H1 (cell line): ENCODE measurements at regions not wholly inside any gene's neighbourhood (a gene's known extent, or its start where the extent isn't known, plus 50 kb on each side); places are given as distances from the start of the nearest gene placed in this dataset.

Experiments
- CTCF ChIA-PET: fragments of 300-600 bp; sonication (Branson Sonifier 250); formaldehyde crosslinking; loops from one replicate; lab custom pipeline; 2021; ENCODE audit not compliant: partially characterized antibody; lab: Charles Lee
- POLR2A ChIA-PET: fragments of 300-600 bp; sonication (Branson Sonifier 250); formaldehyde crosslinking; loops from one replicate; lab custom pipeline; 2021; ENCODE audit warnings: inconsistent platforms; ENCODE audit not compliant: partially characterized antibody; lab: Charles Lee
- DNase-seq, 2 experiments: peaks; one replicate each; pipeline versions ENCODE4 v3.0.0 to v3.0.0-alpha.2; 2010 to 2022; ENCODE audit warnings: low spot score in 2 of 2, low read depth in 1 of 2, mixed read lengths in 1 of 2
- FAIRE-seq: peaks from 2 replicates; lab custom pipeline; 2011; peaks lifted over from hg19 to GRCh38; lab: Jason Lieb, UNC
- H2AFZ ChIP-seq: 2 replicates; pipeline ENCODE4 v1.8.1; 2012; ENCODE audit warnings: low read length, inconsistent platforms
- H2AK5ac ChIP-seq: 2 replicates; pipeline ENCODE4 v1.6.1; 2013; ENCODE audit warnings: low read depth, low read length
- H2BK120ac ChIP-seq: replicated peaks from 2 replicates; pipeline ENCODE3; 2013; ENCODE audit warnings: low read depth, low read length, inconsistent platforms
- H2BK12ac ChIP-seq: 2 replicates; pipeline ENCODE4 v1.6.1; 2013; ENCODE audit warnings: low read depth, low read length
- H2BK15ac ChIP-seq: 2 replicates; pipeline ENCODE4 v1.6.1; 2013; ENCODE audit warnings: low read length
- H2BK20ac ChIP-seq: 2 replicates; pipeline ENCODE4 v1.6.1; 2013; ENCODE audit warnings: low read length
- H2BK5ac ChIP-seq: 2 replicates; pipeline ENCODE4 v1.6.1; 2013; ENCODE audit warnings: low read depth, low read length
- H3K14ac ChIP-seq: 2 replicates; pipeline ENCODE4 v1.6.1; 2013; ENCODE audit warnings: inconsistent platforms; ENCODE audit not compliant: insufficient read length
- H3K18ac ChIP-seq: 2 replicates; pipeline ENCODE4 v1.6.1; 2013; ENCODE audit warnings: low read length; ENCODE audit errors: extremely low read depth
- H3K23ac ChIP-seq: 2 replicates; pipeline ENCODE4 v1.6.1; 2013; ENCODE audit warnings: inconsistent platforms; ENCODE audit not compliant: insufficient read length
- H3K23me2 ChIP-seq: 2 replicates; pipeline ENCODE4 v1.6.1; 2013; ENCODE audit warnings: low read depth, low read length
- H3K27ac ChIP-seq: 2 replicates; pipeline ENCODE4 v1.6.1; 2011; ENCODE audit warnings: low read depth, low read length, inconsistent platforms
- H3K27me3 ChIP-seq, 4 experiments: replicated peaks in 1 of 4; 1 replicate in 1 of 4; 2 replicates in 3 of 4; pipeline versions ENCODE4 v1.6.1 to v1.8.1; 2011 to 2013; ENCODE audit warnings: low read length in 3 of 4, mild to moderate bottlenecking in 3 of 4, inconsistent platforms in 2 of 4, mixed read lengths in 2 of 4, moderate library complexity in 1 of 4; ENCODE audit not compliant: control insufficient read depth in 3 of 4, insufficient read depth in 3 of 4; ENCODE audit errors: extremely low read depth in 1 of 4
- H3K36me3 ChIP-seq, 4 experiments: 2 replicates each; pipeline versions ENCODE4 v1.6.1 to v1.8.1; 2011 to 2013; ENCODE audit warnings: mild to moderate bottlenecking in 4 of 4, low read length in 3 of 4, moderate library complexity in 2 of 4, control low read depth in 1 of 4, inconsistent platforms in 1 of 4; ENCODE audit not compliant: insufficient read depth in 4 of 4, control insufficient read depth in 2 of 4
- H3K4ac ChIP-seq: replicated peaks from 2 replicates; pipeline ENCODE3; 2013; ENCODE audit warnings: low read length, low read depth, mixed read lengths, inconsistent platforms; ENCODE audit not compliant: insufficient read length
- H3K4me1 ChIP-seq, 4 experiments: replicated peaks in 1 of 4; 1 replicate in 1 of 4; 2 replicates in 3 of 4; pipeline versions ENCODE4 v1.6.1 to v1.8.1; 2011 to 2013; ENCODE audit warnings: low read length in 3 of 4, inconsistent platforms in 2 of 4, mixed read lengths in 1 of 4; ENCODE audit not compliant: insufficient read depth in 4 of 4, control insufficient read depth in 3 of 4
- H3K4me2 ChIP-seq, 2 experiments: 2 replicates each; pipeline versions ENCODE4 v1.6.1 to v1.8.1; 2011 to 2013; ENCODE audit warnings: low read depth in 2 of 2, low read length in 2 of 2, control low read depth in 1 of 2, inconsistent platforms in 1 of 2, mild to moderate bottlenecking in 1 of 2; ENCODE audit not compliant: insufficient read depth in 1 of 2
- H3K4me3 ChIP-seq, 4 experiments: fragments of 200-600, 300-600 bp in 1 of 4; sonication (generic), shearing (Covaris generic), sonication (Bioruptor Twin) in 1 of 4; 2 replicates each; pipeline versions ENCODE4 v1.5.1 to v1.8.1; 2011 to 2016; ENCODE audit warnings: low read length in 4 of 4, low read depth in 3 of 4, control low read depth in 2 of 4, inconsistent platforms in 2 of 4, mild to moderate bottlenecking in 2 of 4, mixed read lengths in 1 of 4, moderate library complexity in 1 of 4; ENCODE audit not compliant: insufficient read depth in 2 of 4; ENCODE audit errors: extremely low read depth in 1 of 4
- H3K56ac ChIP-seq: replicated peaks from 2 replicates; pipeline ENCODE3; 2013; ENCODE audit warnings: low read depth, mild to moderate bottlenecking, mixed read lengths, low read length, inconsistent platforms; ENCODE audit not compliant: insufficient read length
- H3K79me1 ChIP-seq: 2 replicates; pipeline ENCODE4 v1.6.1; 2013; ENCODE audit warnings: low read depth, low read length, control low read depth
- H3K79me2 ChIP-seq, 2 experiments: 2 replicates each; pipeline versions ENCODE4 v1.6.1 to v1.8.1; 2012 to 2013; ENCODE audit warnings: low read length in 2 of 2, mild to moderate bottlenecking in 2 of 2, inconsistent platforms in 1 of 2; ENCODE audit not compliant: insufficient read depth in 2 of 2, control insufficient read depth in 1 of 2
- H3K9ac ChIP-seq, 4 experiments: replicated peaks in 1 of 4; 1 replicate in 1 of 4; 2 replicates in 3 of 4; pipeline versions ENCODE4 v1.6.1 to v1.8.1; 2011 to 2013; ENCODE audit warnings: low read depth in 3 of 4, low read length in 3 of 4, control low read depth in 2 of 4, mild to moderate bottlenecking in 2 of 4, moderate library complexity in 2 of 4, inconsistent platforms in 1 of 4; ENCODE audit errors: extremely low read depth in 1 of 4
- H3K9me3 ChIP-seq, 2 experiments: 2 replicates each; pipeline versions ENCODE4 v1.6.1 to v1.8.1; 2012 to 2013; ENCODE audit warnings: mild to moderate bottlenecking in 2 of 2, moderate library complexity in 2 of 2, control low read depth in 1 of 2, inconsistent platforms in 1 of 2, low read depth in 1 of 2, low read length in 1 of 2, mixed read lengths in 1 of 2; ENCODE audit not compliant: insufficient read depth in 2 of 2
- H4K20me1 ChIP-seq, 2 experiments: replicated peaks in 1 of 2; 2 replicates each; pipeline versions ENCODE3 to v1.8.1; 2011 to 2013; ENCODE audit warnings: inconsistent platforms in 2 of 2, low read length in 2 of 2, mild to moderate bottlenecking in 1 of 2; ENCODE audit not compliant: insufficient read depth in 2 of 2, control insufficient read depth in 1 of 2
- H4K5ac ChIP-seq: 2 replicates; pipeline ENCODE4 v1.6.1; 2013; ENCODE audit warnings: low read length, low read depth, mixed read lengths, inconsistent platforms; ENCODE audit not compliant: insufficient read length
- H4K8ac ChIP-seq: 2 replicates; pipeline ENCODE4 v1.8.0; 2013; ENCODE audit warnings: mild to moderate bottlenecking, moderate library complexity, low read length, inconsistent platforms; ENCODE audit not compliant: insufficient read depth; ENCODE audit errors: extremely low read depth
- H4K91ac ChIP-seq: replicated peaks from 2 replicates; pipeline ENCODE3; 2013; ENCODE audit warnings: low read length, mixed read lengths, inconsistent platforms; ENCODE audit not compliant: insufficient read length
- SIRT6 ChIP-seq: IDR thresholded peaks from one replicate; pipeline ENCODE4 v1.7.1; 2012; ENCODE audit warnings: low read length, inconsistent platforms
- SP2 ChIP-seq: IDR thresholded peaks from 2 replicates; pipeline ENCODE4 v1.6.1; 2012; ENCODE audit warnings: mild to moderate bottlenecking, low read length, inconsistent platforms
- SRF ChIP-seq: IDR thresholded peaks from 2 replicates; pipeline ENCODE4 v1.6.1; 2011; ENCODE audit warnings: mild to moderate bottlenecking, low read depth, low read length, moderate library complexity
- WGBS, 2 experiments: shearing (Covaris generic) in 1 of 2; methylation state at CpG; one replicate each; pipeline versions ENCODE4 v1.1.6 to v1.1.7; 2013 to 2015; ENCODE audit warnings: low lambda C conversion rate in 2 of 2, mixed read lengths in 2 of 2, inconsistent platforms in 1 of 2, low coverage in 1 of 2, missing lambda C conversion rate in 1 of 2; ENCODE audit not compliant: insufficient replicate concordance in 2 of 2, insufficient coverage in 1 of 2, insufficient read length in 1 of 2; ENCODE audit errors: extremely low coverage in 1 of 2, missing lambda C conversion rate in 1 of 2; 5-methylcytosine and 5-hydroxymethylcytosine counted together

DNA sequence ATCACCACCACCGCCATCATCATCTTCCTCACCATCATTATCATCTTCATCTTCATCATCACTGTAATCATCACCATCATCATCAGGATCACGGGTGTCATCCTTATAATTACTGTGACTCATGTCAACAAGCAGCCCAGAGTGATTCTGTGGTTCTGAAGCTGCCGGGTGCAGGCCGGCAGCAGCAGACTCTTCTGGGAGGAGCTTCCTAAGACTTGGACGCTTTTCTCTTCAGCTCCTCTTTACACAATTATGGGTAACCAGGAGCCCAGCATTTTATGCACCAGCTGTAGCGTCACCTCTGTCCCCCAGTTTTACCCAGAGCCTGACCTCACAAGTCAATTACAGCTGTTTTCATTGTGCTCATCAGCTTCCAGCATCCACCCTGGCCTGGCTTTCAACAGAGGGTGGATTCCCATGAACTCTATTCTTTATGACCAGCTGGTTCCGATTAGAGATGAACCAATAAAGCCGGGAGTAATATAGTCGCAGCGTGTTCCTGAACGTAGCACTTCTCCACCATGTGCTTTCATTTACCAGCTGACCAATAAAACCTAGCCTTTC, 275.8 kb downstream of the FOXL1 start:
- Histone ChIP-seq H3K27me3 (no peaks in the 10 kb centered on the region), H4K91ac (no peak overlapping the region), H2AK5ac (no peak overlapping the region), H3K4me1 (peaks cover 0 to 3% (median 0%) of the 10 kb centered on the region in 4 experiments; a peak in 1 of 7 replicates), H2BK12ac (no peak overlapping the region), H4K8ac (no peak overlapping the region), H3K4me3 (no peak overlapping the region), H2BK5ac (no peak overlapping the region), H3K14ac (no peak overlapping the region), H4K20me1 (peaks cover 0 to 7% of the 10 kb centered on the region in 2 experiments), H2BK20ac (no peak overlapping the region), H3K9ac (no peak overlapping the region), H3K56ac (no peak overlapping the region), H3K9me3 (no peaks in the 10 kb centered on the region), H4K5ac (no peak overlapping the region), H3K4ac (no peak overlapping the region), H2BK15ac (no peak overlapping the region)
- no peak for DNase-seq
- TF ChIP-seq SRF (no peak), SIRT6 (no peak), SP2 (no peak)
- TF ChIP-seq, all 59 proteins: peak for 0
- no peak overlapping the region for H3K4me2 ChIP-seq
- H2AFZ ChIP-seq: no peak overlapping the region
- H3K79me1 ChIP-seq: no peaks in the 10 kb centered on the region
- H3K79me2 ChIP-seq: no peaks in the 10 kb centered on the region
- FAIRE-seq: no peak
- 93% methylated on average over 11 of the region's 11 CpGs; no CpG with 5 or more reads in 1 of the 2 experiments for WGBS, 2 experiments
- POLR2A ChIA-PET: interaction anchor here (1.0 kb wide), 1 partner anchor 20 kb away, joined by 3 read pairs; no protein-coding TSS in a partner anchor
- H3K23ac ChIP-seq: no peak overlapping the region
- H2BK120ac ChIP-seq: no peak overlapping the region
- peaks cover 12% of the 10 kb centered on the region; the same call in 1 of the 2 replicates for H3K23me2 ChIP-seq
- no peak overlapping the region for H3K27ac ChIP-seq
- no peak overlapping the region for H3K18ac ChIP-seq
- no peaks in the 10 kb centered on the region for H3K36me3 ChIP-seq
- CTCF ChIA-PET: interaction anchor here (0.7 to 1.9 kb wide), 6 partner anchors 14 to 432 kb away, joined by 3 to 5 read pairs (median 3); no protein-coding TSS in a partner anchor
